Tibial artery (tissue), 4 donors: ENCODE measurements at regions not wholly inside any gene's neighbourhood (a gene's known extent, or its start where the extent isn't known, plus 50 kb on each side); places are given as distances from the start of the nearest gene placed in this dataset.

Source experiments
- DNase-seq, 2 donors: peaks; one replicate each; pipeline ENCODE4 v3.0.0-alpha.2; 2019
- H3K27ac ChIP-seq, 2 donors: fragments of 200-600 bp; sonication (generic) in 1 of 2; 1 replicate in 1 of 2; 2 replicates in 1 of 2; pipeline ENCODE4 v1.5.1; 2018 to 2019; ENCODE audit warnings: mild to moderate bottlenecking in 1 of 2
- H3K27me3 ChIP-seq, 2 donors: fragments of 200-600 bp; sonication (generic) in 1 of 2; one replicate each; pipeline versions ENCODE4 v1.5.1 to v1.6.0; 2016 to 2019
- H3K36me3 ChIP-seq, 3 donors: fragments of 200-600 bp; sonication (generic) in 2 of 3; one replicate each; pipeline ENCODE4 v1.5.1; 2016 to 2019; ENCODE audit warnings: mild to moderate bottlenecking in 2 of 3
- H3K4me1 ChIP-seq, 4 donors: fragments of 200-600 bp; sonication (generic) in 2 of 4; 1 replicate in 3 of 4; 2 replicates in 1 of 4; pipeline ENCODE4 v1.5.1; 2016 to 2019
- H3K4me3 ChIP-seq, 2 donors: fragments of 200-600 bp; sonication (generic) in 1 of 2; 1 replicate in 1 of 2; 2 replicates in 1 of 2; pipeline ENCODE4 v1.5.1; 2018 to 2019; ENCODE audit warnings: mild to moderate bottlenecking in 2 of 2
- H3K9me3 ChIP-seq, 3 donors: fragments of 200-600 bp; sonication (generic) in 1 of 3; one replicate each; pipeline ENCODE4 v1.5.1; 2016 to 2019
- CTCF ChIP-seq, 2 experiments: fragments of 200-600 bp in 1 of 2; fragments of 450-650 bp in 1 of 2; IDR thresholded peaks; one replicate each; pipeline ENCODE4 v1.5.1; 2017 to 2019; ENCODE audit warnings: antibody characterized with exemption in 2 of 2, mild to moderate bottlenecking in 1 of 2, moderate library complexity in 1 of 2
- intact Hi-C: fragments of 100-400 bp; cut with DNase I; formaldehyde crosslinking; loops from one replicate; pipeline ENCODE4 v1.15.0; 2023; ENCODE audit warnings: low total_unique reads

GRCh38 chr4:128604204-128604603, 205.3 kb upstream of the JADE1 start:
- Histone ChIP-seq H3K4me1 (peaks cover 0 to 29% (median 19%) of the 10 kb centered on the region in 4 donors), H3K36me3 (no peaks in the 10 kb centered on the region), H3K9me3 (no peaks in the 10 kb centered on the region), H3K27ac (no peak overlapping the region), H3K4me3 (no peak overlapping the region), H3K27me3 (no peaks in the 10 kb centered on the region)
- DNase-seq: no peak
- no peak for TF ChIP-seq CTCF (IDR thresholded peaks at IDR 0.05)
- intact Hi-C loops: no loop called here

GRCh38 chr4:128603081-128603480, 206.4 kb upstream of the JADE1 start:
- TF ChIP-seq CTCF (IDR thresholded peaks at IDR 0.05): no peak
- intact Hi-C loops: no loop called here
- no peaks in the 10 kb centered on the region for H3K9me3 ChIP-seq
- no peak overlapping the region for H3K4me3 ChIP-seq
- DNase-seq: no peak
- H3K27ac ChIP-seq: no peak overlapping the region
- no peaks in the 10 kb centered on the region for H3K36me3 ChIP-seq
- H3K27me3 ChIP-seq: no peaks in the 10 kb centered on the region
- H3K4me1 ChIP-seq: peaks cover 0 to 29% (median 19%) of the 10 kb centered on the region in 4 donors

DNA sequence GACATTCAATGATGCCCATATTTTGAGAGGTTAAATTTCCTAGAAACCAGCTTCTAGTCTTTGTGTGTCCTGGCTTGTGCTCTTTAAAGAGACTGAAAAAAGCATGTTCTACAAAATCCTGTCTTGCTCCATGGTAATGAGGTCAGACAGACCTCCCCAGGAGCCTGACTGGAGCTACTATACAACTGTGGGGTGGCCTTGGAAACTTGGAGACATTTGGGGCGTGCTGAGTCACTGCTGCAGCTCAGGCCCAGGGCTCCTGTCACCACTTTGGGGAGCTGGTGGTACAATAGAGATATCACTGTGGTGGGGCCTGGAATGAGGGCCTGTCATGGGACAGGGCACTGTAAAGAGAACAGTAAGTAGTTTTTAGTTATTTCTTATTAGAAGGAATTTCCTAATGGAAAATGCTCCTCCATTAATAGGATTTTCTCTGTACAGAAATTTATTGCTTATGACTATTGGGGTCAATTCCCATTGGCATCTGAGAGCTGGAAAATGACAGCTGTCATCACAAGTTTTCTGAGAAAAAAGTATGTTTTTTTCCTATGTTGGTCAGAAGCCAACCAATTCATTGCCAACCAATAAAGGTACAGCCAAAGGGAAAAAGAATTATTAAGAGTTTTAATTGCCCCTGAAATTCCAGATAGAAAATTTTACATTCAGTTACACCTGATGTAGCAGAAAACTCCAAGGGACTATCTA, 207.4 kb upstream of the JADE1 start:
- peak in 1 of 2 donors; percentile 39 for DNase-seq
- intact Hi-C loops: no loop called here
- Histone ChIP-seq H3K9me3 (no peaks in the 10 kb centered on the region), H3K4me1 (peaks cover 0 to 29% (median 19%) of the 10 kb centered on the region in 4 donors), H3K36me3 (no peaks in the 10 kb centered on the region), H3K4me3 (no peak overlapping the region), H3K27ac (no peak overlapping the region), H3K27me3 (no peaks in the 10 kb centered on the region)
- no peak for TF ChIP-seq CTCF (IDR thresholded peaks at IDR 0.05)

DNA sequence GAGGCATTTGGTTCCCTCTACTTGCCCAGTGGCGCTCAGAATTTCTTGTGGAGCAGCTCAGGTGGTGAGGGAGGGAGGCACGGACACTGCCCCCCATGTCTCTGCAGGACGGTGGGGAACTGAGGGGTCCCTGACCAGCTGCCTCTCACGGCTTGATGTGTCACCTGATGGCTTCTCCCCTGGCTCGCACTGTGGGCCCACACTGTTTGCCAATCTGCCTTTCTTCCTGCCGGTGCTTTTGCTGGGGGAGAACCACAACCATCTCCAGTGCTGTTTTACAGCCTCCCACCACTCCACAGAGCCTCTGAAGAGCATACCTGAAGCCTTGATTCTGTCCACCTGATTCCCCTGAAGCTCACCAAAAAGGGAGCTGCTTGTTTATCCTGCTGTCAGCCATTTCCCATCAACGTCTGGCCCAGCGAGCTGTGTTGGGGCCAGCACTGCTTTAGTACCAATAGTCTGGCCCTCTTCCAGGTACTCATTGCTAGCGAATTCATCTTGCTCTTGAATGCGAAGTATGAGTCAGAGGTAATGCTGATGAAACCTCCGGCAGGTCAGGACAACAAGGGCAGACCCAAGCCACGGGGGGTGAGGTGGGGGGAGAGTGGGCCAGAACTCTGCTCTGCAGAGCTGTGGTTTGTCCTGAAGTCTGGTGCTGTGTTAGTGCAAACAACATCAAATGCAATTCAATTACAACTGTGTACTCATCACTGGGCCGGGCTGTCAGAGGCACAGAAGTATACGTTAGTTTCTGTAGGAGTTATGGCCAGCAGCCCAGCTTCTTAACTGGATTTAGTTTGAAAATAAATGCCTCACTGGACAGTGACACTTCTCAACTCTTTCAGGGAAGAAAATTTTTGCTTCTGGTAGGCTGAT, 208.3 kb upstream of the JADE1 start:
- Histone ChIP-seq H3K27me3 (no peaks in the 10 kb centered on the region), H3K36me3 (no peaks in the 10 kb centered on the region), H3K27ac (peak overlapping the region; percentile 7 to 46), H3K4me1 (peaks cover 0 to 29% (median 19%) of the 10 kb centered on the region in 4 donors), H3K4me3 (no peak overlapping the region), H3K9me3 (no peaks in the 10 kb centered on the region)
- intact Hi-C loops: no loop called here
- peak; percentile 78 to 80 for DNase-seq
- TF ChIP-seq CTCF (IDR thresholded peaks at IDR 0.05): no peak

DNA sequence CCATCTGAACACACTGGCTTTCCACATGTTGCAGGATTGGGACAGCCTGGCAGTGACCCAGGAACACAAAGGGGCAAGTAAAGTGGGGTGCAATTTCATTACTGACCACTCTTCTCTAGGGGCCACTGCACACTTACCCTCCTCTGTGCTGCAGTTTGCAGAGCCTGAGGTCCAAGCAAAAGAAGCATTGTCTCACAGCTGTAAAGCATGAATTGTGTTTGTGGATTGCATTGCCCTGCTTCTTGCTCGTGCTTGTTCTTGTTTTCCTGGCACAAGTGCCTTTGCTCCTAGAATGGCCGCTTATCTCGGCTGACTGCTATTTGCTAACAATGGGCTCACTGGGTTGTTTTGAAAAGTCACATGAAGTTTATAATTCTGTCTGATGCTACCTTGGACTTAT, 209.1 kb upstream of the JADE1 start:
- intact Hi-C loops: no loop called here
- Histone ChIP-seq H3K27me3 (no peaks in the 10 kb centered on the region), H3K4me3 (no peak overlapping the region), H3K9me3 (no peaks in the 10 kb centered on the region), H3K36me3 (no peaks in the 10 kb centered on the region), H3K27ac (peak overlapping the region in 1 of 2 donors; percentile 7), H3K4me1 (peaks cover 0 to 29% (median 19%) of the 10 kb centered on the region in 4 donors)
- DNase-seq: peak in 1 of 2 donors; percentile 41
- TF ChIP-seq CTCF (IDR thresholded peaks at IDR 0.05): no peak
